Kidney epithelial cell (primary cell): ENCODE measurements at regions not wholly inside any gene's neighbourhood (a gene's known extent, or its start where the extent isn't known, plus 50 kb on each side); places are given as distances from the start of the nearest gene placed in this dataset.

Source experiments
- DNase-seq: peaks from one replicate; pipeline ENCODE4 v3.0.0-alpha.2; 2010; ENCODE audit warnings: low read depth
- H3K27me3 ChIP-seq: 2 replicates; pipeline ENCODE4 v1.6.0; 2011; ENCODE audit warnings: low read length; ENCODE audit not compliant: control insufficient read depth, insufficient read depth
- H3K36me3 ChIP-seq: 2 replicates; pipeline ENCODE4 v1.5.1; 2011; ENCODE audit warnings: low read length; ENCODE audit not compliant: control insufficient read depth, insufficient read depth
- H3K4me3 ChIP-seq: 2 replicates; pipeline ENCODE4 v1.5.1; 2011; ENCODE audit warnings: low read depth, mild to moderate bottlenecking, control low read depth, low read length
- CTCF ChIP-seq: IDR thresholded peaks from 2 replicates; pipeline ENCODE4 v1.5.1; 2011; ENCODE audit warnings: mild to moderate bottlenecking, moderate library complexity, low read length, control low read depth, inconsistent platforms; ENCODE audit not compliant: insufficient read depth, poor library complexity, severe bottlenecking

- H3K27me3 ChIP-seq, result no peaks in the 10 kb centered on the region
- TF ChIP-seq CTCF, result no peak
- no peaks in the 10 kb centered on the region for H3K36me3 ChIP-seq
- no peak overlapping the region for H3K4me3 ChIP-seq
- no peak for DNase-seq
These were observed 478.6 kb downstream of the CCDC171 start for GRCh38 chr9:16031486-16031885.

GRCh38 chr9:16031971-16032370 is 479.1 kb downstream of the CCDC171 start:
- TF ChIP-seq CTCF, result no peak
- no peak overlapping the region for H3K4me3 ChIP-seq
- no peak for DNase-seq
- no peaks in the 10 kb centered on the region for H3K27me3 ChIP-seq
- no peaks in the 10 kb centered on the region for H3K36me3 ChIP-seq

- H3K36me3 ChIP-seq, result no peaks in the 10 kb centered on the region
- no peak overlapping the region for H3K4me3 ChIP-seq
- peak; percentile 45 for TF ChIP-seq CTCF
- H3K27me3 ChIP-seq, result no peaks in the 10 kb centered on the region
- DNase-seq, result no peak
These were observed 480.0 kb downstream of the CCDC171 start for GRCh38 chr9:16032799-16033198.

- H3K36me3 ChIP-seq, result no peaks in the 10 kb centered on the region
- no peak for DNase-seq
- no peaks in the 10 kb centered on the region for H3K27me3 ChIP-seq
- no peak overlapping the region for H3K4me3 ChIP-seq
- no peak for TF ChIP-seq CTCF
These were observed 480.4 kb downstream of the CCDC171 start for GRCh38 chr9:16033253-16033652.

- H3K4me3 ChIP-seq, result no peak overlapping the region
- no peak for DNase-seq
- H3K27me3 ChIP-seq, result no peaks in the 10 kb centered on the region
- no peaks in the 10 kb centered on the region for H3K36me3 ChIP-seq
- no peak for TF ChIP-seq CTCF
These were observed 481.3 kb downstream of the CCDC171 start for GRCh38 chr9:16033921-16034691.

GRCh38 chr9:16039218-16039987 is 486.6 kb downstream of the CCDC171 start:
- no peak for DNase-seq
- no peaks in the 10 kb centered on the region for H3K36me3 ChIP-seq
- TF ChIP-seq CTCF, result peak; percentile 43
- no peak overlapping the region for H3K4me3 ChIP-seq
- no peaks in the 10 kb centered on the region for H3K27me3 ChIP-seq
